ENCODE measurements at regions not wholly inside any gene's neighbourhood (a gene's known extent, or its start where the extent isn't known, plus 50 kb on each side); places are given as distances from the start of the nearest gene placed in this dataset.

- TF ChIP-seq CTCF (IDR thresholded peaks at IDR 0.05; ENCODE audit: control insufficient read depth, extremely low read depth, insufficient read depth) = no peak
- H3K4me3 ChIP-seq (ENCODE audit: low read depth, low read length) = no peak overlapping the region
- DNase-seq (ENCODE audit: low read depth) = no peak
Measured at GRCh38 chr18:70419526-70419925, 130.7 kb downstream of the SOCS6 start.

- TF ChIP-seq CTCF (IDR thresholded peaks at IDR 0.05; ENCODE audit: control insufficient read depth, extremely low read depth, insufficient read depth) = no peak
- DNase-seq (ENCODE audit: low read depth) = no peak
- H3K4me3 ChIP-seq (ENCODE audit: low read depth, low read length) = no peak overlapping the region
Measured at GRCh38 chr18:70418546-70419311, 129.9 kb downstream of the SOCS6 start.

GRCh38 chr18:70417847-70418246 is 129.0 kb downstream of the SOCS6 start:
- no peak overlapping the region for H3K4me3 ChIP-seq (ENCODE audit: low read depth, low read length)
- DNase-seq (ENCODE audit: low read depth) = no peak
- no peak for TF ChIP-seq CTCF (IDR thresholded peaks at IDR 0.05; ENCODE audit: control insufficient read depth, extremely low read depth, insufficient read depth)

- no peak overlapping the region for H3K4me3 ChIP-seq (ENCODE audit: low read depth, low read length)
- no peak for TF ChIP-seq CTCF (IDR thresholded peaks at IDR 0.05; ENCODE audit: control insufficient read depth, extremely low read depth, insufficient read depth)
- no peak for DNase-seq (ENCODE audit: low read depth)
Measured at GRCh38 chr18:70416496-70416895, 127.7 kb downstream of the SOCS6 start.

- TF ChIP-seq CTCF (IDR thresholded peaks at IDR 0.05; ENCODE audit: control insufficient read depth, extremely low read depth, insufficient read depth) = no peak
- no peak for DNase-seq (ENCODE audit: low read depth)
- H3K4me3 ChIP-seq (ENCODE audit: low read depth, low read length) = no peak overlapping the region
Measured at GRCh38 chr18:70415823-70416488, 127.1 kb downstream of the SOCS6 start.

GRCh38 chr18:70414315-70414900 is 125.6 kb downstream of the SOCS6 start:
- DNase-seq (ENCODE audit: low read depth) = no peak
- TF ChIP-seq CTCF (IDR thresholded peaks at IDR 0.05; ENCODE audit: control insufficient read depth, extremely low read depth, insufficient read depth) = no peak
- H3K4me3 ChIP-seq (ENCODE audit: low read depth, low read length) = no peak overlapping the region
